ENCODE measurements at regions not wholly inside any gene's neighbourhood (a gene's known extent, or its start where the extent isn't known, plus 50 kb on each side); places are given as distances from the start of the nearest gene placed in this dataset.

DNA sequence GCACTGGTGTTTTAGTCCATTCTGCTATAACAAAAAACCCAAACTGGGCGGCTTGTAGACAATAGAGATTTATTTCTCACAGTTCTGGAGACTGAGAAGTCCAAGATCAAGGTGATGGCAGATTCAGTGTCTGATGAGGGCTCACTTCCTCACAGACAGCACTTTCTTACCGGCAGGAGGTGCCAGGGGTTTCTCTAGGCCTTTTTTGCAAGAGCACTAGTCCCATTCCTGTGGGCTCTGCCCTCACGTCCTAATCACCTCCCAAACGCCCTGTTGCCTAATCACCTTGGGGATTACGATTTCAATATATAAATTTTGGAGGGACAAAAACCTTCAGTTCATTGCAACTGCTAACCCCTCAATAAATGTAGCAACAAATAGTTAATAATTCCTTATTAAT lies 140.0 kb upstream of the SGK1 start:
- no peaks in the 10 kb centered on the region for H3K79me2 ChIP-seq (ENCODE audit: insufficient read depth)
- H2AFZ ChIP-seq: no peak overlapping the region
- H3K27me3 ChIP-seq (replicated peaks; ENCODE audit: insufficient read depth): no peaks in the 10 kb centered on the region
- 0 out of 2 replicates have a peak, but pooled peaks cover 4% of the 10 kb centered on the region for H3F3A ChIP-seq (ENCODE audit: insufficient read depth)
- no peak for TF ChIP-seq EZH2phosphoT487 (IDR thresholded peaks at IDR 0.05; ENCODE audit: insufficient read depth, low read depth)
- no peak for TF ChIP-seq EZH2 (IDR thresholded peaks at IDR 0.05; ENCODE audit: insufficient read depth, poor library complexity, severe bottlenecking)
- H3K36me3 ChIP-seq (ENCODE audit: low read depth): no peaks in the 10 kb centered on the region
- no peaks in the 10 kb centered on the region for H3K9me2 ChIP-seq (ENCODE audit: insufficient read depth)
- no peak overlapping the region for H3K9ac ChIP-seq
- H3K4me2 ChIP-seq (ENCODE audit: unreplicated experiment): no peak overlapping the region
- H3K4me1 ChIP-seq (ENCODE audit: insufficient read depth): no peaks in the 10 kb centered on the region
- no peaks in the 10 kb centered on the region for H3K9me3 ChIP-seq (ENCODE audit: low read depth)
- H3K4me3 ChIP-seq: no peak overlapping the region
- WGBS, 2 experiments (ENCODE audit: low coverage in 1 of 2, low lambda C conversion rate in 2 of 2, missing lambda C conversion rate in 2 of 2): 97% methylated on average over 5 of the region's 5 CpGs
- in situ Hi-C loops (cut with MboI): no loop called here
- H3K27ac ChIP-seq: no peak overlapping the region
- H4K20me1 ChIP-seq (ENCODE audit: insufficient read depth): no peaks in the 10 kb centered on the region
- DNase-seq: no peak

DNA sequence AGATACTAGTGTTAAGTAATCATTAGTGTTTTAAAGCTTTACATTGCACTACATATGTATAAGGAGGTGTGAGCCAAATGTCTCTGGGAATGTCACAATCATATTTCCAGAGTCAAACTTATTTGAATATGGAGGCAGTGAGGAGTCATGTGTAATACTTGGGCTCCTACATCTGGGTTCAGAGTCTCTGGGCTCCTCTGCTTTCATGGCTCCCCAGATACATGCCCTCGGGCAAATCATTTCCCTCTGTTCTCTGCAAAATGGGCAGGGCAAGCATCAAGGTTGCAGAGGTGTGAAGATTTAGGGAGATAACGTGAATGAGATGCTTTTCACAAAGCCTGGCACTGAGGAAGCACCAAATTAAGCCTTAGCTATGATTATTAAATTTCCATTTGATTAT lies 138.3 kb upstream of the SGK1 start:
- WGBS, 2 experiments (ENCODE audit: low coverage in 1 of 2, low lambda C conversion rate in 2 of 2, missing lambda C conversion rate in 2 of 2): 89 to 100% methylated on average over 2 of the region's 2 CpGs
- DNase-seq: no peak
- in situ Hi-C loops (cut with MboI): no loop called here

GRCh38 chr6:134455319-134455718 lies 137.4 kb upstream of the SGK1 start:
- no peaks in the 10 kb centered on the region for H3K9me2 ChIP-seq (ENCODE audit: insufficient read depth)
- H3K27me3 ChIP-seq (replicated peaks; ENCODE audit: insufficient read depth): no peaks in the 10 kb centered on the region
- H3K9me3 ChIP-seq (ENCODE audit: low read depth): no peaks in the 10 kb centered on the region
- TF ChIP-seq EZH2 (IDR thresholded peaks at IDR 0.05; ENCODE audit: insufficient read depth, poor library complexity, severe bottlenecking) (no peak), EZH2phosphoT487 (IDR thresholded peaks at IDR 0.05; ENCODE audit: insufficient read depth, low read depth) (no peak)
- in situ Hi-C loops (cut with MboI): no loop called here
- no peaks in the 10 kb centered on the region for H4K20me1 ChIP-seq (ENCODE audit: insufficient read depth)
- H3K9ac ChIP-seq: no peak overlapping the region
- H3K4me3 ChIP-seq: no peak overlapping the region
- DNase-seq: no peak
- peaks cover 1% of the 10 kb centered on the region; the same call in 1 of the 2 replicates for H3K4me1 ChIP-seq (ENCODE audit: insufficient read depth)
- no peak overlapping the region for H3K27ac ChIP-seq
- 0 out of 2 replicates have a peak, but pooled peaks cover 4% of the 10 kb centered on the region for H3F3A ChIP-seq (ENCODE audit: insufficient read depth)
- H3K79me2 ChIP-seq (ENCODE audit: insufficient read depth): no peaks in the 10 kb centered on the region
- H2AFZ ChIP-seq: no peak overlapping the region
- no peak overlapping the region for H3K4me2 ChIP-seq (ENCODE audit: unreplicated experiment)
- H3K36me3 ChIP-seq (ENCODE audit: low read depth): no peaks in the 10 kb centered on the region
- WGBS, 2 experiments (ENCODE audit: low coverage in 1 of 2, low lambda C conversion rate in 2 of 2, missing lambda C conversion rate in 2 of 2): 99% methylated on average over 3 of the region's 3 CpGs

More for the DNA sequence above, 138.3 kb upstream of the SGK1 start:
- Histone ChIP-seq H3K4me3 (no peak overlapping the region), H3K27me3 (replicated peaks; ENCODE audit: insufficient read depth) (no peaks in the 10 kb centered on the region), H3K9ac (no peak overlapping the region), H3K9me2 (ENCODE audit: insufficient read depth) (no peaks in the 10 kb centered on the region), H3K9me3 (ENCODE audit: low read depth) (no peaks in the 10 kb centered on the region), H3K4me1 (ENCODE audit: insufficient read depth) (no peaks in the 10 kb centered on the region), H2AFZ (no peak overlapping the region), H3K4me2 (ENCODE audit: unreplicated experiment) (no peak overlapping the region), H3K36me3 (ENCODE audit: low read depth) (no peaks in the 10 kb centered on the region), H3F3A (ENCODE audit: insufficient read depth) (0 out of 2 replicates have a peak, but pooled peaks cover 4% of the 10 kb centered on the region), H4K20me1 (ENCODE audit: insufficient read depth) (no peaks in the 10 kb centered on the region), H3K79me2 (ENCODE audit: insufficient read depth) (no peaks in the 10 kb centered on the region), H3K27ac (no peak overlapping the region)
- TF ChIP-seq EZH2 (IDR thresholded peaks at IDR 0.05; ENCODE audit: insufficient read depth, poor library complexity, severe bottlenecking) (no peak), EZH2phosphoT487 (IDR thresholded peaks at IDR 0.05; ENCODE audit: insufficient read depth, low read depth) (no peak)

DNA sequence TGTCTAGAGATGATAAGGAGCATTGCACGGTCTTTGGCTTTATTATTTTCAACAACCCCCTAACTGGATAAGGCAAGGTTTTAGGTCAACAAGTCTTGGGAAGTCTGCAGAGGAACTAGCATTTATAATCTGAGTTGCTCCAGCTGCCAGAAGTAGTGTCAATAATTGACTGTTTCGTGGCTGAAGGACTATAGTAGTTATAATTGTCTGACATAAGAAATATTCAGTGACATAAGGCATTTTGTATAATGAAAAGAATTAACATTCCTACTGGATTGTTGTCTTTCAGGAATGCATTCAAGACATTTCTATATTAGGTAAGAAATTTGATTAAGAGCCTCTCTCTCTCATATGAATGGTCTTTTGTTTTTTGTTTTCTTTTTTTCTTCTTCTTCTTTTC lies 136.9 kb upstream of the SGK1 start:
- Histone ChIP-seq H3K9me3 (ENCODE audit: low read depth) (no peaks in the 10 kb centered on the region), H3K9ac (no peak overlapping the region), H3K4me3 (no peak overlapping the region), H3K27ac (no peak overlapping the region), H2AFZ (no peak overlapping the region), H3F3A (ENCODE audit: insufficient read depth) (0 out of 2 replicates have a peak, but pooled peaks cover 4% of the 10 kb centered on the region), H3K79me2 (ENCODE audit: insufficient read depth) (no peaks in the 10 kb centered on the region), H3K27me3 (replicated peaks; ENCODE audit: insufficient read depth) (no peaks in the 10 kb centered on the region), H4K20me1 (ENCODE audit: insufficient read depth) (no peaks in the 10 kb centered on the region), H3K4me1 (ENCODE audit: insufficient read depth) (peaks cover 7% of the 10 kb centered on the region; the same call in 1 of the 2 replicates), H3K4me2 (ENCODE audit: unreplicated experiment) (no peak overlapping the region), H3K36me3 (ENCODE audit: low read depth) (no peaks in the 10 kb centered on the region), H3K9me2 (ENCODE audit: insufficient read depth) (no peaks in the 10 kb centered on the region)
- no peak for TF ChIP-seq EZH2 (IDR thresholded peaks at IDR 0.05; ENCODE audit: insufficient read depth, poor library complexity, severe bottlenecking)
- TF ChIP-seq EZH2phosphoT487 (IDR thresholded peaks at IDR 0.05; ENCODE audit: insufficient read depth, low read depth): no peak
- in situ Hi-C loops (cut with MboI): no loop called here
- WGBS, 2 experiments (ENCODE audit: low coverage in 1 of 2, low lambda C conversion rate in 2 of 2, missing lambda C conversion rate in 2 of 2): 89 to 96% methylated on average over 2 of the region's 2 CpGs
- DNase-seq: no peak
